ENCODE measurements at regions not wholly inside any gene's neighbourhood (a gene's known extent, or its start where the extent isn't known, plus 50 kb on each side); places are given as distances from the start of the nearest gene placed in this dataset.

- TF ChIP-seq CTCF (IDR thresholded peaks at IDR 0.05): peak; percentile 16
- no peak for TF ChIP-seq EZH2 (IDR thresholded peaks at IDR 0.05)
- no peak for TF ChIP-seq EZH2phosphoT487 (IDR thresholded peaks at IDR 0.05)
These were observed 83.8 kb upstream of the HHIP start for GRCh38 chr4:144562019-144562705.
